ENCODE measurements at regions not wholly inside any gene's neighbourhood (a gene's known extent, or its start where the extent isn't known, plus 50 kb on each side); places are given as distances from the start of the nearest gene placed in this dataset.

DNA sequence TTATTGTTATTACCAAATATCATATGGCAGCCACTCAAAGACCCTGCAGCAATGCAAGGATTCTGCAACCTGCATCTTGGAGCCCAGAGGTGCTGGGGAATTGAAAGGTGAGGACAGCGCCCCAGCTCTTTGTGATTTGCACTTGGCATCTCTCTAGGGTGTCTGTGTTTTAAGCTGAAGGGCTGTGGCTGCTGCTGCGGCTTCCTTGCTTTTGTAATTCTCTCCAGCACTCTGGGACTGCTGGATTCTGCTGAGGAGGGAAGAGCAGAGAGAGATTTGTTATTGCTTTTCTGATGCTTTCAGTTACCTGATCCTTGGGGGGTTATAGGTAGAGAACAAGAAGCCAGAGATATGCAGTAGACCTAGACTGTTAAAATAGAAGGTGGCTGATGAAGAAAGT lies 562.4 kb downstream of the EBF1 start:
- intact Hi-C loops (cut with DNase I), result no loop called here
- no peak for DNase-seq
- H3K4me3 ChIP-seq (replicated peaks in 1 of 3), result no peak overlapping the region
- H3K4me1 ChIP-seq, result no peaks in the 10 kb centered on the region
- H3K9me3 ChIP-seq, result no peaks in the 10 kb centered on the region
- H3K27ac ChIP-seq, result no peak overlapping the region
- H3K27me3 ChIP-seq, result no peaks in the 10 kb centered on the region
- WGBS, 2 donors, result 68 to 80% methylated on average over 2 of the region's 2 CpGs
- TF ChIP-seq, protein P1, sequence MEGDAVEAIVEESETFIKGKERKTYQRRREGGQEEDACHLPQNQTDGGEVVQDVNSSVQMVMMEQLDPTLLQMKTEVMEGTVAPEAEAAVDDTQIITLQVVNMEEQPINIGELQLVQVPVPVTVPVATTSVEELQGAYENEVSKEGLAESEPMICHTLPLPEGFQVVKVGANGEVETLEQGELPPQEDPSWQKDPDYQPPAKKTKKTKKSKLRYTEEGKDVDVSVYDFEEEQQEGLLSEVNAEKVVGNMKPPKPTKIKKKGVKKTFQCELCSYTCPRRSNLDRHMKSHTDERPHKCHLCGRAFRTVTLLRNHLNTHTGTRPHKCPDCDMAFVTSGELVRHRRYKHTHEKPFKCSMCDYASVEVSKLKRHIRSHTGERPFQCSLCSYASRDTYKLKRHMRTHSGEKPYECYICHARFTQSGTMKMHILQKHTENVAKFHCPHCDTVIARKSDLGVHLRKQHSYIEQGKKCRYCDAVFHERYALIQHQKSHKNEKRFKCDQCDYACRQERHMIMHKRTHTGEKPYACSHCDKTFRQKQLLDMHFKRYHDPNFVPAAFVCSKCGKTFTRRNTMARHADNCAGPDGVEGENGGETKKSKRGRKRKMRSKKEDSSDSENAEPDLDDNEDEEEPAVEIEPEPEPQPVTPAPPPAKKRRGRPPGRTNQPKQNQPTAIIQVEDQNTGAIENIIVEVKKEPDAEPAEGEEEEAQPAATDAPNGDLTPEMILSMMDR (IDR thresholded peaks at IDR 0.05), result no peak
- no peak for TF ChIP-seq POLR2A (IDR thresholded peaks at IDR 0.05)
- no peaks in the 10 kb centered on the region for H3K36me3 ChIP-seq

DNA sequence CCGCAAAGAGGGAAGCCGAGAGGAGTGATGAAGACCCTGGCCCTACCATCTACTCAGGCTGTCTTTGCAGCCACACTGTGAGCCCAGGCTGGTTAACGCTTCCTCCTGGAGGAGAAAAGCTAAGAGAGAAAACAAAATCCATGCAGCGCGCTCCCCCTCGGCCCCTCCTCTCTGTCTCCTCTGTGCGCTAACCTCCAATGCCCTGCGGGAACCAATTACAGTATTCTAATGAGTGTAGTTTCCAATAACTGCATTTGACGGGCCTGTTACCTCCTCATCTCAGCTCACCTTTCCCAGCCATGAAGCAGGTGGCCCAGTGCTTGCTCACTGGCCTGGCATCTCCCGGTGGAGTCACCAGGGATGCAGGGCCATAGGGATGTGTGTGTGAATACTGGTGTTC lies 565.5 kb downstream of the EBF1 start:
- whole genome bisulfite sequencing, 2 donors, result 80 to 90% methylated on average over 10 of the region's 10 CpGs
- intact Hi-C loops (cut with DNase I), result no loop called here
- no peaks in the 10 kb centered on the region for H3K9me3 ChIP-seq
- H3K36me3 ChIP-seq, result no peaks in the 10 kb centered on the region
- H3K27me3 ChIP-seq, result no peaks in the 10 kb centered on the region
- H3K27ac ChIP-seq, result no peak overlapping the region
- no peak for DNase-seq
- no peak for TF ChIP-seq POLR2A (IDR thresholded peaks at IDR 0.05)
- TF ChIP-seq, protein P1 (IDR thresholded peaks at IDR 0.05), result no peak
- H3K4me1 ChIP-seq, result no peaks in the 10 kb centered on the region
- H3K4me3 ChIP-seq (replicated peaks in 1 of 3), result no peak overlapping the region

DNA sequence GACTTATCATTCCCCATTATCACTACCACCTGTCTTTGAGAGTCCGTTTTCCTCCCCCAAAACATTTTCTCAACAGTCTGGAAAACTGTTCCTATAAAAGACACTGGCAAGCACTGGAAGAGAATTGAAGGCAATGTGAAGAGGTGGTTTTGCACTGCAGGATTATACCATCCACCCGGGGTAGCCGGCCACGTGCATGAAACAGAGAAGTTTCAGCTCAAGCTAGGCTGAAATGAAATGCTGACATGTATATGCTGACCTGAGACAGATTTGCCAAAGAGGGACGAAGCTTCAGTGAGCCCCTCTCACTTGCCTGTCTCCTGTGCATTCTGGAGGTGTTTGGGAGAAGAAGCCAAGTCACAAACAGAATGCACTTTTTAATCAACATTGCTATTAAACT lies 567.0 kb downstream of the EBF1 start:
- H3K4me3 ChIP-seq (replicated peaks in 1 of 3), result no peak overlapping the region
- no peaks in the 10 kb centered on the region for H3K4me1 ChIP-seq
- WGBS, 2 donors, result 89 to 90% methylated on average over 5 of the region's 5 CpGs
- intact Hi-C loops (cut with DNase I), result no loop called here
- DNase-seq, result no peak
- no peaks in the 10 kb centered on the region for H3K36me3 ChIP-seq
- no peak overlapping the region for H3K27ac ChIP-seq
- no peaks in the 10 kb centered on the region for H3K27me3 ChIP-seq
- no peaks in the 10 kb centered on the region for H3K9me3 ChIP-seq
- TF ChIP-seq POLR2A (IDR thresholded peaks at IDR 0.05), result no peak
- TF ChIP-seq, protein P1 (IDR thresholded peaks at IDR 0.05), result no peak

DNA sequence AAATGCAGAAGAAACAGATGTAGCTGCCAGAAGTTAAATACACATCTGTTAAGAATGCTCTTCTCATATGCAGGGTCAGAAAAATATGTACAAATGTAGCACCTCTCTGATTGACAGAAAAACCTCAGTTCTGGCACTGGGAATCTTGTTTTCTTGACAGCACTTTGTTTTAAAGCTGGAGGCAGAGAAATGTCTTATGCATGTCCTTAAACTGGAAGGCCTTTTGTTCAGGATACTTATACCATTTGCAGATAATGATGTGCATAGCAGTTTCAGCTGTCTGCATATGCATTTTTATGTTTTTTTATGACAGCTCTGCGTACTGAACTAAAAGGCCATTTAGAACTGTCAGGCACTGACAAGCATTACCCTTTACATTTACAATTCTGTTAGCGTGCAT lies 567.9 kb downstream of the EBF1 start:
- WGBS, 2 donors, result 97% methylated on average over 2 of the region's 2 CpGs
- intact Hi-C loops (cut with DNase I), result no loop called here
- Histone ChIP-seq H3K4me3 (replicated peaks in 1 of 3) (no peak overlapping the region), H3K9me3 (no peaks in the 10 kb centered on the region), H3K27ac (no peak overlapping the region), H3K36me3 (no peaks in the 10 kb centered on the region), H3K27me3 (no peaks in the 10 kb centered on the region), H3K4me1 (no peaks in the 10 kb centered on the region)
- TF ChIP-seq, protein P1 (IDR thresholded peaks at IDR 0.05), result no peak
- no peak for TF ChIP-seq POLR2A (IDR thresholded peaks at IDR 0.05)
- no peak for DNase-seq

DNA sequence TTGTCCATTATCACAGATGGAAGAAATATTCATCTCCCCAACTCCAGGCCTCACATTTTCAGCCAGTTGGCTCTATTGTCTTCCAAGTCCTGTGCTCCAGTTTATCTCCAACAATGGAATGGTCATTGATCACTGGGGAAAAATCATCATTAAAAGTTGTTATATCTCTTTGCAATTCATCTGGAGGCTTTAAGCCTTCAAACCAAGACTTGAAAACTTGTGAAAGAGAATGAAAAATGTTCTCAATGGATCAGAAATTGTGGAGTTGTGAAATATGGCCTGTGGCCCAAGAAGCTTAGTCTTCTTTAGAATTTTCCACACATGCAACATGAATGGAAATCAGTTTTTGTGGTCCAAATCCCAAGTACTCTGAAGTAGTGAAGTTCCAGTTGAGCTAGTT lies 569.6 kb downstream of the EBF1 start:
- intact Hi-C loops (cut with DNase I), result no loop called here
- no peak for DNase-seq
- no peak overlapping the region for H3K27ac ChIP-seq
- H3K27me3 ChIP-seq, result no peaks in the 10 kb centered on the region
- no peaks in the 10 kb centered on the region for H3K4me1 ChIP-seq
- H3K9me3 ChIP-seq, result no peaks in the 10 kb centered on the region
- TF ChIP-seq, protein P1 (IDR thresholded peaks at IDR 0.05), result no peak
- no peak for TF ChIP-seq POLR2A (IDR thresholded peaks at IDR 0.05)
- H3K4me3 ChIP-seq (replicated peaks in 1 of 3), result no peak overlapping the region
- H3K36me3 ChIP-seq, result no peaks in the 10 kb centered on the region

Measured in thyroid gland (tissue), 4 donors.